ENCODE measurements at regions not wholly inside any gene's neighbourhood (a gene's known extent, or its start where the extent isn't known, plus 50 kb on each side); places are given as distances from the start of the nearest gene placed in this dataset.

DNA sequence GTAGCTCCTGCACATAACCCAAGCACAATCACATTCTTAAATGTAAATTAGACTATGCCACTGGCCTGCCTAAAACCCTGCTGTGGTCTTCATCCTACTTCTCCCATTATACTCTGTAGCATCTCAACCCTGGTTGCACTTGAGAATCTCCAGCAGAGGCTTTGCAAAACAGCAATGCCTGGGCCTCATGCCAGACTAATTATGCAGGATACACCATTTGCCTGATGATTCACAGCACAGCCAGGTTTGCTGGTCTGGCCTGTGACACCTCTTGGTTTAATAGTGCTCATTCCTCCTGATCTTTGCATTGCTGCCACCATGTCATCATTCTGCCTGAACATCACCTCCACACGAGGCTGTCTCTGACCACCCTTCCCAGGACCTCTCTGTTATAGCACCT lies 491.9 kb upstream of the TOM1L1 start:
- in situ Hi-C loops (cut with HindIII; ENCODE audit: low sequenced_read_pairs): no loop called here
- TF ChIP-seq, protein P1, sequence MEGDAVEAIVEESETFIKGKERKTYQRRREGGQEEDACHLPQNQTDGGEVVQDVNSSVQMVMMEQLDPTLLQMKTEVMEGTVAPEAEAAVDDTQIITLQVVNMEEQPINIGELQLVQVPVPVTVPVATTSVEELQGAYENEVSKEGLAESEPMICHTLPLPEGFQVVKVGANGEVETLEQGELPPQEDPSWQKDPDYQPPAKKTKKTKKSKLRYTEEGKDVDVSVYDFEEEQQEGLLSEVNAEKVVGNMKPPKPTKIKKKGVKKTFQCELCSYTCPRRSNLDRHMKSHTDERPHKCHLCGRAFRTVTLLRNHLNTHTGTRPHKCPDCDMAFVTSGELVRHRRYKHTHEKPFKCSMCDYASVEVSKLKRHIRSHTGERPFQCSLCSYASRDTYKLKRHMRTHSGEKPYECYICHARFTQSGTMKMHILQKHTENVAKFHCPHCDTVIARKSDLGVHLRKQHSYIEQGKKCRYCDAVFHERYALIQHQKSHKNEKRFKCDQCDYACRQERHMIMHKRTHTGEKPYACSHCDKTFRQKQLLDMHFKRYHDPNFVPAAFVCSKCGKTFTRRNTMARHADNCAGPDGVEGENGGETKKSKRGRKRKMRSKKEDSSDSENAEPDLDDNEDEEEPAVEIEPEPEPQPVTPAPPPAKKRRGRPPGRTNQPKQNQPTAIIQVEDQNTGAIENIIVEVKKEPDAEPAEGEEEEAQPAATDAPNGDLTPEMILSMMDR (IDR thresholded peaks at IDR 0.05; ENCODE audit: low read depth, low read length): no peak
- no peak overlapping the region for H3K4me3 ChIP-seq (ENCODE audit: low read depth, low read length)
- DNase-seq (ENCODE audit: low read depth, low spot score): no peak

DNA sequence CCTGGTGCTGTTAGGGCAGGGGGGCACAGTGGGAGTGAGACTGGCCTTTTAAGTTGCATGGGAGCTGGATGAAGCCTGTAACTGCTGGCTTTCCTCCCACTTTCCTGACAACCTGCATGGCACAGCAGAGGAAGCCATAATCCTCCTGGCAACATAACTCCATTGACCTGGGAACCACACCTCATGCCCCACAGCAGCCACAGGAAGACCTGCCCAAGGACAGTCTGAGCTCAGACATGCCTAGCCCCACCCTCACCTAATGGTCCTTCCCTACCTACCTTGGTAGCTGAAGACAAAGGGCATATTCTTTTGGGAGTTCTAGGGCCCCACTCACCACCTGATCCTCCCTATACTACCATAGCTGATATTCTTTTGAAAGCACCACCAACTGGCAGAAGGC lies 482.2 kb upstream of the TOM1L1 start:
- TF ChIP-seq, protein P1 (IDR thresholded peaks at IDR 0.05; ENCODE audit: low read depth, low read length): no peak
- DNase-seq (ENCODE audit: low read depth, low spot score): no peak
- H3K4me3 ChIP-seq (ENCODE audit: low read depth, low read length): no peak overlapping the region
- in situ Hi-C loops (cut with HindIII; ENCODE audit: low sequenced_read_pairs): no loop called here

DNA sequence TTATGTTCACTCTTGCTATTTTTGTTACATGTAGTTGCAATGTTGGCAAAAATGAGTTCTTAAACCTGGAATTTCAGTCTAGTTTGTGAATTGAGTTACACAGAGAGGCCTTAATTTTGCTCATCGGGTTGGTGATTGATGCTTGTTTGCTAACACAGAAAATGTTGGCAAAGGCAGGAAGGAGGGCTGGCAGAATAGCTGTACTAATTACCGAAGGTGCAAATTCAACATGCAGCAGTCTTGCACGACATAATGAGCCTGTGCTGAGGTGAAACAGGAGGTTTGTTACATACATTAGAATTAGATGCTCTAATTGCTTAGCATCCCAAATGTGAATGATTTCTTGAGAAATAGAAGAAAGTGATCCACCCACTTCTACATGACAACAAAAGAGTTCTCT lies 475.0 kb upstream of the TOM1L1 start:
- DNase-seq (ENCODE audit: low read depth, low spot score): no peak
- TF ChIP-seq, protein P1 (IDR thresholded peaks at IDR 0.05; ENCODE audit: low read depth, low read length): no peak
- H3K4me3 ChIP-seq (ENCODE audit: low read depth, low read length): no peak overlapping the region
- in situ Hi-C loops (cut with HindIII; ENCODE audit: low sequenced_read_pairs): no loop called here

DNA sequence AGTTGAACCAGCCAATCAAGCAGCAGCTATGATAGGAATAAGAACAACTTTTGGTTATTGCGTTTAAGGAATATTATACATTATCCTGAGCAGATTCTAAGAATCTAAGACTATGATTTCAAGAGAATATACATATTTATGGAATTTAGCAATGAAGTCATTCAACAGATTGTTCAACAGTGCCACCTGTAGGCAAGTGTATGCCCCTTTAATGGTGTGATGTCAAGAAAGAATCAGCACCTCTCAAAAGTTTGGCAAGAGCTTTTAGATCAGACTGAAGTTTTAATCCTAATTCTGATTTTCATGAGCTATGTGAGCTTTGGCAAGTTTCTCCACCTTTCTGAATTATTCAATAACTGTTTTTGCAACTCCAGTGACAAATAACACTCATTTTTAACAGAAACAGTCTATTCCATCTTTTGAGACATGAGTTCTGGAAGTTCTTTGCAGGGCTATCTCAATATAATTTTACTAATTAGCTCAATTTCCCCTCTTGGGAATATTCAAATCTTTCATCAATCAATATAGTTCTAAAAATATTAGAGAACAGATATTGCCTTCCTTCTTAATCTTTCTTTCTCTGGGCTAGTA lies 474.3 kb upstream of the TOM1L1 start:
- no peak for DNase-seq (ENCODE audit: low read depth, low spot score)
- no peak overlapping the region for H3K4me3 ChIP-seq (ENCODE audit: low read depth, low read length)
- TF ChIP-seq, protein P1 (IDR thresholded peaks at IDR 0.05; ENCODE audit: low read depth, low read length): no peak
- in situ Hi-C loops (cut with HindIII; ENCODE audit: low sequenced_read_pairs): no loop called here

DNA sequence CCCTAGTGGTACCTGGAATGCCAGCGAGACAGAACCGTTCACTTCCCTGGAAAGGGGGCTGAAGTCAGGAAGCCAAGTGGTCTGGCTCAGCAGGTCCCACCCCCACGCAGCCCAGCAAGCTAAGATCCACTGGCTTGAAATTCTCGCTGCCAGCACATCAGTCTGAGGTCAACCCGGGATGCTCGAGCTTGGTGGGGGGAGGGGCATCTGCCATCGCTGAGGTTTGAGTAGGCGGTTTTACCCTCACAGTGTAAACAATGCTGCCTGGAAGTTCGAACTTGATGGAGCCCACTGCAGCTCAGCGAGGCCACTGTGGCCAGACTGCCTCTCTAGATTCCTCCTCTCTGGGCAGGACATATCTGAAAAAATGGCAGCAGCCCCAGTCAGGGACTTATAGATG lies 464.7 kb upstream of the TOM1L1 start:
- TF ChIP-seq, protein P1 (IDR thresholded peaks at IDR 0.05; ENCODE audit: low read depth, low read length): no peak

DNA sequence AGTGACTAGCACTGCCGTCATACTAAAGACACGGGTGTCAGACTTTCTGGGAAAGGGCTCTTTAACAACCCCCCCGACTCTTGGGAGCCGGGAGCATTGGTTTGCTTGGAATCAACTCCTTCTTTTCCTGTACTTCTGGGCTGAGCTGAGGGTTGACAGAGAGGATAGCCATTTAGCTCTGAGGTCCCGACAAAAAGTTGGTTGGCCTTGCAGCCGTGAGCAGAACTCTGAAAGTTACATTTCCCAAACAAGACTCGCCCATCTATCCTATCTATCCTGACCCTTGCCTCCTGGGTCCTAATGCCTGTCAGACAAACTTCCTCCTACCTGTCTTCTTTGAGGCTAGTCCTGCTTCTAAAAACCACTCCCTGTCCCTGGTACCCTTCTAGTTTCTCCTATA lies 460.8 kb upstream of the TOM1L1 start:
- TF ChIP-seq, protein P1 (IDR thresholded peaks at IDR 0.05; ENCODE audit: low read depth, low read length): no peak
- H3K4me3 ChIP-seq (ENCODE audit: low read depth, low read length): no peak overlapping the region
- in situ Hi-C loops (cut with HindIII; ENCODE audit: low sequenced_read_pairs): no loop called here
- DNase-seq (ENCODE audit: low read depth, low spot score): no peak

More for the DNA sequence above, 464.7 kb upstream of the TOM1L1 start:
- no peak overlapping the region for H3K4me3 ChIP-seq (ENCODE audit: low read depth, low read length)
- no peak for DNase-seq (ENCODE audit: low read depth, low spot score)
- in situ Hi-C loops (cut with HindIII; ENCODE audit: low sequenced_read_pairs): no loop called here

DNA sequence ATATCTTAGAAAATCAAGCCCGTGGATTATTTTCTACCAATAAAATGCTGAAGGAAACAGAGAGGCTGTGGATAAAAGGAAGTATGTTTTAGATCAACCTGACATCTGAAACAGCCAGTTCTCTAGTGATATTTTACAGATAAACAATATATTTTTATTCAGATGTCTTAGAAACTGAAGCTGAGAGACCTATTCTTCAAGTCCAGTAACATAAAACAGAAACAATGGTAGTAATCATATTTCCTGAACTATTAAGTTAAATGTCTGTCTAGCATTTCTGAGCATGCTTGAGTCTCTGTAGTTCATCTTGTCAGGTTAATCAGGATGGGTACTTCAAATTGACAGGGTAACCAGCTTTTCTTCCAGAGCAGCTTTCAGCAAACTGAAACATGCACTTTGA lies 449.6 kb upstream of the TOM1L1 start:
- H3K4me3 ChIP-seq (ENCODE audit: low read depth, low read length): no peak overlapping the region
- in situ Hi-C loops (cut with HindIII; ENCODE audit: low sequenced_read_pairs): no loop called here

More for the DNA sequence above, 449.6 kb upstream of the TOM1L1 start:
- TF ChIP-seq, protein P1 (IDR thresholded peaks at IDR 0.05; ENCODE audit: low read depth, low read length): no peak
- no peak for DNase-seq (ENCODE audit: low read depth, low spot score)

All from astrocyte of the spinal cord (primary cell).